ENCODE measurements at regions not wholly inside any gene's neighbourhood (a gene's known extent, or its start where the extent isn't known, plus 50 kb on each side); places are given as distances from the start of the nearest gene placed in this dataset.

- DNase-seq = no peak
These were observed 325.0 kb downstream of the NFIB start for GRCh38 chr9:13988944-13989343.

DNA sequence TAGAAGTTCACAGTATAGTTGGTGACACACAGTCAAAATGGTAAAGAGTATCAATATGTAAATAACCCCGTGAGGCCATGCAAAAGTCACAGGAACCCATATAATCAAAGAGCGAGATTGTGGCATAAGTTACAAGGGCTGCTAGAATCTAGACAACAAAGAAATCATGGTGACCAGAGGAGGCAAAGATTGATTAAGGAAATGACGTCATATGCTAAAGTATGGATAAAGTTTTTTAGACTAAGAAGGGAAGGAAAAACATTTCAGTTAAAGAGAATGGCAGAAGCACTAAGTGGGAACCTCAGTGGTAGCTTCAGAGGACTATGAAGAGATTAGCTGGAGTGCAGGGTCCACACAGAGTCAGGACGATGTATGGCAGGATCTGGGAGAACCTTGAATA is 330.3 kb downstream of the NFIB start:
- DNase-seq = no peak

GRCh38 chr9:13979941-13980318 is 334.0 kb downstream of the NFIB start:
- no peak for DNase-seq

GRCh38 chr9:13975611-13976290 is 338.2 kb downstream of the NFIB start:
- no peak for DNase-seq

DNA sequence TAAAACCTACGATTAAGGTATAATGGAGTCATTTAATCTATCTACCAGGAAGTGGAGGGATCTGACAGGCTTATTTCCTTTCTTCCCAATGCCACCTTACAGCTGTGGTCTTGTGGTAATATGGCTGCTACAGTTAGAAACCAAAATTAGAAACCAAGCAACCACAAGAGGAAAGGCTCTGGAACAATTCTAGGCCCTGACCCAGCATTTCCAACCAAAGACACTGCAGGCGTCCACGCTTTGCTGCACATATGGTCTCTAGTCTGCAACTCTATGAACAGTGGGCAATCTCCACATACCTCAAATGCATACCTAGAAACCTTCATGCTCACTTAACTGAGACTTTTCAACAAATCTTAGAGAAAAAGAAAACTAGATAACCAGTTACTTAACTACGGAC is 339.1 kb downstream of the NFIB start:
- DNase-seq = no peak

GRCh38 chr9:13971966-13972655 is 341.8 kb downstream of the NFIB start:
- DNase-seq = no peak

GRCh38 chr9:13971415-13971814 is 342.5 kb downstream of the NFIB start:
- no peak for DNase-seq

DNA sequence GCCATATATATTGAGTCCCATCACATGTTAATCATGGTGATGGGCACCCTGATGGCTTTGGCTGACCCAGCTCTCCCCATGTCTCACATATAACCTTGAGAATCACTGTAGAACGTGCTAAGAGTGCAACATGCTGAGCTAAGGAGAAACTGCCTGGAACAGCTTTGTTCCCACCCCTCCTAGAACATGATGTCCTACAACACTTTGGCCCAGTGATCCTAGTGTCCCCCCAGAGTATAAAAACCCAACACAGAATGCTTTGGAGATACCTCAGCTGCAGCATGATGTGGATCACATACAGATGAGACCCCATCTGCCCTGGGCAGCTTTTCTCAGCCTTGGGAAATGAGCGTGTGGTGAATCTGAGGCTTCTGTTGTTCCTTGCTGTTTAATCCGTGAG is 343.5 kb downstream of the NFIB start:
- no peak for DNase-seq

DNA sequence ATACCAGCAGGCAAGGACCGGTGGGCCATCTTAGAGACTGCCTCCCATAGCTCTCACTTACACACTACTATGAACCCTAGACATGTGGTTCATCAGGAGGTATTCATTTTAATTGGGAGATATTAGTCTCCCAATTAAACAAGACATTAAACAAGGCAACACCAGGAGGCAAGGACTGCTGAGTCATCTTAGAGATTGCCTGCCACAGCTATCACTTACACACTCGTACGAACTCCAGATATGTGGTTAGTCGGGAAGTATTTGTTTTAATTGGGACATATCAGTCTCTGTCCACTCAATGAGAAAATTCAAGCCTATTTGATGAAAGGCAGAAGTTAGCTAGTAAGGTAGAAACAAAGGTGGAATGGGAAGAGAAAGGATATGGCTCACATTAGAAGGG is 343.9 kb downstream of the NFIB start:
- no peak for DNase-seq

GRCh38 chr9:13967438-13967837 is 346.5 kb downstream of the NFIB start:
- no peak for DNase-seq

DNA sequence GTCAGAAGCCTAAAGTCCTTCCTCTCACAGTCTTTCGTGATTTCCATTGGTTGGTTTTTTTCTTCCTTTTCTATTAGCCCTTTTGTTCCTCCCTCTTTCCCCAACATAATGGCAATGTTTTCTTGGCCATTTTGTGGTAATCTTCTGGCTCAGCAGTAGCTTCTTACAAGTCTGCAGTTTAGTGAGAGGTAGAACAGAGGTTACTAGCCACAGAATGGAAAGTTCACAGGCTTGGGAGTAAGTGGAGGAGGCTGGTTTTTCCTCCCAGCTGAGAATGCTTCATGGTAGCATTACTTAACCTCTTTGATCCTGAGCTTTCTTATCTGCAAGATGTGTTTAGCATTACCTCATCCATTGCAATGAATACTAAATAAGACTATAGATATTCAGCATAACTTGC is 346.9 kb downstream of the NFIB start:
- DNase-seq = no peak

DNA sequence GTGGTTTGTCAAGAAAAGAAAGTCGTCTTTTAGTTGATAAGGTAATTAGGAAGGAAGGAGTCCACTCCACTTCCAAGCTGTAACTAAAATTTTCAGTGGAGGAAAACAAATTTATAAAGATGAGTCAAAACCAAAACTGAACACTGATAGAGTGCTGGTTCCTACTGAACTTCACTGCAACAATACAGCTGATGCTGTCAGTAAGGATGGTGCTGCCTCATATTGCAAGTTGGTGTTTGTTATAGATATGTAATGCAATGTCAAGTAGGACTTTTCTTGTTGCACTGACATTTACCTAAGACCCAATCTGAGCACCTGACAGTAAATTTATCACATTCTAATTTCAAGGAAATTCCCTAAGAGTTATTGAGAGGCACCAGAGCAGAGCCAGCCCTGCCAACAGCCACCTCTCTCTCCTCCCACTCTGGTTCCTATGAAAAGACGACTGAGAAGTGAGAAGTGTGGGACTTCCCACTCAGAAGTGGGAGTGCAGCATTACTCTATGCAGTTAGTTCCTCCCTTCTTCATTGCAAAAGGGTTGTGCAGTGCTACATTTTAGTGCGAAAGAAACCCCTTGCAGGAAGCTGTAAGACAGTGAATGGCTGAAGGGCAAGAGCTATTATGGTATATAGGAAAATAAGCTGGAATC is 350.8 kb downstream of the NFIB start:
- DNase-seq = no peak

DNA sequence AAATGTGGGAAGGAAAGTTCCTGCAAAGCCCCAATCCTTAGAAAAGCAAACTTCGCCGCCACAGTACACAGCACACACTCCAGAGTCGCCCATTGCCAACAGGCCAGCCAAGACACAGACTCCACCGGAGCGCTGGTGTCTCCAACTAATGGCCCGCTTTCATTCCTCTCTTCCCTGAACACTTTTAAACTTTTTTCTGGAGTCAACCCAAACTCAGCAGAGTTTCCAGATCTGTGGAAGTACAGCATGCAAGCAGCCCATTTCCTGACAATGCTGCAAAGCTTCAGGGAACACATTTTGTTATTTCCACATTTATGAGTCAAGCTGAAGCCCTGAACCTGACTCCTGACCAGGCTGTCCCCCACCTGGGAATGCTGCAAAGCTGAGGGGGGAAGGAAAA is 351.9 kb downstream of the NFIB start:
- no peak for DNase-seq

DNA sequence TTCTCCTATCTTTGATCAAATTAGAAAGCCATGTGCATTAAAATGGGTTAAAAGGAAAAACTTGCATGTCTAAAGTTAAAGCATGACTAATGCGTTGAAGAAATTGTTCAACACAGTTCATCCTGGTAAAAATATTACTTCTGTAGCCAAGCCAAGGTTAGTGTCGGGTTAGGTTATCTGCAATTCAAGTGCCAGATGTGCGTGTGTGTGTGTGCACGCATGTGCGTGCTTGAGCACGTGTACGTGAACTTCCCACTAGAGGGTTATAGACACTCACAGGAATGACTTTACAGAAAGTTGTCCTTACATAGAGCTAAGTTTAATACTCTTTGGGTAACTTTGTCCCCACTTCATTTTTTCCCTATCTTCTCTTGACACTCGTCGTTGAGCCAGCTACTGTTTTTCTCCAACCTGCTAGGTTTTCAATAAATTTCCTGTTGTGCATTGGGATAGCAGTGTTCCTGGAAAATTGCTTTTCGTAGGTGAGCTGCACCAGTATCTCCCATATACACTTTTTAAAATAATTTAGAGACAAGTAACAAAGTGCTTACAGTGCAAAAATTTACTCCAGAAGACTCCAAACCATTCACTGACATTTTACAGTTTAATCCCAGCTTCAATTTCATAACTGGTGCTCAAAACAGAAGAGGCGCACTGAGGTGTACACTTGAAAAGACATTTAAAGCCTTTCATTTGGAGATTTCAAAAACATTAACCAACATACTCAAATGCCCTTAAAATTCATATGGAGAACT is 353.8 kb downstream of the NFIB start:
- DNase-seq = no peak

DNA sequence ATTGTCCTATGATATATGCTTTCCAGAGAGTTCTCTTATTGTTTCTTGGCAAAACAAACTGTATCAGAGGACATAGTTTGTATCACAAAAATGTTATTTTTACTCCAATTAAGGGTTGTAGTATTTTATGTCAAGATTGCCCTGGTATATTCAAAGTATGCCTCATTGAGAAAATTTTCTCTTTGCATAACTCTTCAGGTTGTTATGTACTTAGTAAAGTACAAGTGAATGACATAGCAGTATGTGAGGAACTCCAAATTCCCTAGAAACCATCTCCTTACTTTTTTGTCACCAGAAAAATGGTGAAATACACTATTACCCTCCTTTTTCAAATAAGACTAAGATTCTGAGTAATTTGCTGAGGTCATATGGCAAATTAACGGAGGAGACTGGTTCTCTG is 355.3 kb downstream of the NFIB start:
- DNase-seq = no peak

- no peak for DNase-seq
These were observed 356.9 kb downstream of the NFIB start for GRCh38 chr9:13957089-13957488.

DNA sequence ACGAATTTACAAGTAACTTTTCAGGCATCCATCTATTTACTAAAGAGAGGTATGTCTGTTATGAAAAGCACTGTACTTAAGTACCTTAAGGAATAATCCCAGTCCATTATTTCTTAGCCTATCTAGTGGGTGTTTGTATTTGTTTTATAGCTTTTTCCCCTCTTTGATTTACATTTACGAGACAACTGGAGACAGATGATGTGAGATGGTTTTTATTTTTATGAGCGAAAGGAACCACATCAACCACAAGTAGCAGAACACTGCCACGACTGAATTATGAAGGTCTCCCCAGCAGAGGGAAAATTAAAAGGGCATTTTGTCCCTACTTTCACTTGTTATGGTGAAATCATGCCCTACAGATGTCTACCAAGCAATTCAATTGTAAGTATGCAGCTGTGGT is 357.8 kb downstream of the NFIB start:
- no peak for DNase-seq

DNA sequence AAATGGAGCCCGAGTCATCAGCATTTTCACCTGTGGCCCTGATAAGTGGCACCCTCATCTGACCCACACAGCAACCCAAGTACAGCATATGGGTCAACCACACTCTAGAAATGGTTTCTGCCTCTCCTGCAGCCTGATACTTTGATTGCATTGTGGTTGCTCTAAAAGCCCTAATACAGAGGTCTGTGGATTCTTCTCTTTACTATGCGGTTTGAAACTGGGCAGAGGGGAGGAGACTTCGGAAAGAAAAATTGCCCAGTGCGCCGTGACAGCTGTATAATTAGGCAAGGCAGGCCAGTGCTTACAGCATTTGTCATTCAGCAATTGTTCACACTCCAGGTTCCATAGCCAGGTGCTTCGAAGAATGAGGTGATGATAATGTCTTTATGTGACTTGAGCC is 361.0 kb downstream of the NFIB start:
- DNase-seq = no peak

GRCh38 chr9:13948037-13948436 is 365.9 kb downstream of the NFIB start:
- DNase-seq = no peak

- no peak for DNase-seq
These were observed 370.8 kb downstream of the NFIB start for GRCh38 chr9:13943176-13943575.

- peak; percentile 85 for DNase-seq
These were observed 371.2 kb downstream of the NFIB start for GRCh38 chr9:13942695-13943094.

GRCh38 chr9:13942201-13942600 is 371.7 kb downstream of the NFIB start:
- DNase-seq = no peak

- no peak for DNase-seq
These were observed 372.2 kb downstream of the NFIB start for GRCh38 chr9:13941714-13942113.
